ENCODE measurements at regions not wholly inside any gene's neighbourhood (a gene's known extent, or its start where the extent isn't known, plus 50 kb on each side); places are given as distances from the start of the nearest gene placed in this dataset.

DNA sequence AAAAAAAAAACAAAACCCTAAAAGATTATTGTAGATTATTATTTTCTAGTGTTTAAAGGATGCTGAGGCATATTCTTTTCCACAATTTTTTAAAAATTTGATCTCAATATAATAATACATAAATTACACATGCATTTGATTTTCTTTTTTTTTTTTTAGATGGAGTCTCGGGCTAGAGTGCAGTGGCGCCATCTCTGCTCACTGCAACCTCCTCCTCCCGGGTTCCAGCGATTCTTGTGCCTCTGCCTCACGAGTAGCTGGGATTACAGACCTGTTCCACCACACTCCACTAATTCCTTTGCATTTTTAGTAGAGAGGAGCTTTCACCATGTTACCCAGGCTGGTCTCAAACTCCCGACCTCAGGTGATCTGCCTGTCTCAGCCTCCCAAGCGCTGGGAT, 83.5 kb upstream of the TSPAN5 start:
- Histone ChIP-seq H2AK9ac (replicated peaks; ENCODE audit: low read depth, low read length, poor library complexity) (no peak overlapping the region), H3K9ac (ENCODE audit: low read depth, low read length) (no peak overlapping the region), H3K9me1 (ENCODE audit: insufficient read depth, low read length) (no peaks in the 10 kb centered on the region), H3K27ac (ENCODE audit: insufficient read depth, low read length) (no peak overlapping the region), H3K14ac (replicated peaks; ENCODE audit: low read depth, low read length) (no peak overlapping the region), H3K18ac (ENCODE audit: low read depth, low read length) (no peak overlapping the region), H4K91ac (ENCODE audit: insufficient read depth, low read depth, low read length) (no peak overlapping the region), H3K79me1 (ENCODE audit: low read depth in 1 of 2, low read length in 2 of 2) (no peaks in the 10 kb centered on the region), H3K23ac (ENCODE audit: low read depth, low read length) (no peak overlapping the region), H2BK5ac (ENCODE audit: low read depth, low read length, poor library complexity, severe bottlenecking) (no peak overlapping the region), H3K9me3 (ENCODE audit: control insufficient read depth, insufficient read depth, low read length) (no peaks in the 10 kb centered on the region), H4K5ac (ENCODE audit: low read depth, low read length) (no peak overlapping the region), H3K56ac (ENCODE audit: extremely low read depth, insufficient read depth, low read length) (no peak overlapping the region), H2AFZ (replicated peaks; ENCODE audit: low read length, poor library complexity) (no peak overlapping the region), H2BK20ac (ENCODE audit: low read depth, low read length) (no peak overlapping the region), H3K27me3 (ENCODE audit: control insufficient read depth, insufficient read depth, low read length) (no peaks in the 10 kb centered on the region; the same call in 1 of the 2 replicates), H2AK5ac (ENCODE audit: low read depth, low read length) (no peak overlapping the region), H4K8ac (ENCODE audit: low read depth in 2 of 2, low read length in 2 of 2) (no peak overlapping the region), H3K4me3 (ENCODE audit: insufficient read depth, low read depth, low read length) (no peak overlapping the region), H3K4ac (ENCODE audit: low read depth, low read length) (no peak overlapping the region), H4K20me1 (ENCODE audit: insufficient read depth, low read length) (no peaks in the 10 kb centered on the region), H3K4me2 (ENCODE audit: low read depth, low read length) (no peak overlapping the region), H3K36me3 (ENCODE audit: control insufficient read depth, insufficient read depth, low read length) (no peaks in the 10 kb centered on the region), H3K4me1 (ENCODE audit: control insufficient read depth, insufficient read depth, low read length) (peaks cover 4% of the 10 kb centered on the region; the same call in 1 of the 2 replicates), H2BK120ac (ENCODE audit: low read depth, low read length) (no peak overlapping the region), H2BK15ac (ENCODE audit: low read depth, low read length) (no peak overlapping the region)
- DNase-seq (no peak), ATAC-seq (ENCODE audit: low read depth) (no peak)
- intact Hi-C loops (cut with micrococcal nuclease) = no loop called here
- no CpG with 5 or more reads among the region's 7 CpGs for WGBS, 2 experiments (ENCODE audit: extremely low coverage in 2 of 2, insufficient read length in 1 of 2)
- ChIA-PET POLR2A (ENCODE audit: unreplicated experiment) (no interaction called here), CTCF (interaction anchor here (0.6 kb wide), 1 partner anchor 36 kb away, joined by 4 read pairs; no protein-coding TSS in a partner anchor)
- no TSS peak for BruUV-seq (replicated peaks)
- dilution Hi-C loops (cut with HindIII; ENCODE audit: low sequenced_read_pairs, unreplicated experiment) = no loop called here
- no peak for TF ChIP-seq SMC3 (IDR thresholded peaks at IDR 0.05; ENCODE audit: low read depth, low read length)
- in situ Hi-C loops (cut with MboI; ENCODE audit: low sequenced_read_pairs) = no loop called here
